SH-SY5Y (cell line): ENCODE measurements at regions not wholly inside any gene's neighbourhood (a gene's known extent, or its start where the extent isn't known, plus 50 kb on each side); places are given as distances from the start of the nearest gene placed in this dataset.

Experiments
- GATA2 ChIP-seq: IDR thresholded peaks from 2 replicates; pipeline ENCODE4 v1.6.1; 2011; ENCODE audit warnings: mild to moderate bottlenecking, low read depth, low read length
- GATA3 ChIP-seq: IDR thresholded peaks from 2 replicates; pipeline ENCODE4 v1.6.1; 2011; ENCODE audit warnings: low read depth, mild to moderate bottlenecking, low read length, moderate library complexity

- TF ChIP-seq GATA2 (no peak), GATA3 (no peak)
Measured at GRCh38 chr2:76288146-76288545, 577.4 kb upstream of the GCFC2 start.
